PFSK-1 (cell line): ENCODE measurements at regions not wholly inside any gene's neighbourhood (a gene's known extent, or its start where the extent isn't known, plus 50 kb on each side); places are given as distances from the start of the nearest gene placed in this dataset.

Experiments
- FOXP2 ChIP-seq: optimal IDR thresholded peaks from 2 replicates; pipeline ENCODE3; 2011; ENCODE audit warnings: borderline replicate concordance, control low read depth, inconsistent platforms; ENCODE audit not compliant: insufficient read depth; ENCODE audit errors: extremely low read length, extremely low read depth
- POLR2AphosphoS5 ChIP-seq: IDR thresholded peaks from 2 replicates; pipeline ENCODE4 v1.6.1; 2012; ENCODE audit warnings: low read depth, mild to moderate bottlenecking, control low read depth, low read length, moderate library complexity
- REST ChIP-seq, 2 experiments: IDR thresholded peaks; 2 replicates each; pipeline versions ENCODE4 v1.6.1 to v1.8.0; 2011 to 2012; ENCODE audit warnings: low read depth in 2 of 2, low read length in 2 of 2, control low read depth in 1 of 2, inconsistent platforms in 1 of 2, mild to moderate bottlenecking in 1 of 2, moderate library complexity in 1 of 2; ENCODE audit not compliant: insufficient read depth in 1 of 2
- SIN3A ChIP-seq: IDR thresholded peaks from 2 replicates; pipeline ENCODE4 v1.6.1; 2012; ENCODE audit warnings: mild to moderate bottlenecking, low read length, moderate library complexity, borderline replicate concordance; ENCODE audit not compliant: insufficient read depth
- TAF1 ChIP-seq: IDR thresholded peaks from 2 replicates; pipeline ENCODE4 v1.6.1; 2012; ENCODE audit warnings: low read length, control low read depth, borderline replicate concordance; ENCODE audit not compliant: insufficient read depth

GRCh38 chr4:156362581-156362980, 408.9 kb upstream of the CTSO start:
- no peak for TF ChIP-seq SIN3A
- no peak for TF ChIP-seq REST (IDR thresholded peaks at IDR 0.05; ENCODE audit: insufficient read depth in 1 of 2, low read depth in 2 of 2, low read length in 2 of 2)
- TF ChIP-seq FOXP2: no peak
- no peak for TF ChIP-seq TAF1
- TF ChIP-seq POLR2AphosphoS5: no peak

GRCh38 chr4:156347412-156348075, 393.9 kb upstream of the CTSO start:
- TF ChIP-seq REST (IDR thresholded peaks at IDR 0.05; ENCODE audit: insufficient read depth in 1 of 2, low read depth in 2 of 2, low read length in 2 of 2) (no peak), TAF1 (no peak), FOXP2 (no peak), POLR2AphosphoS5 (no peak), SIN3A (no peak)

- TF ChIP-seq TAF1 (no peak), SIN3A (no peak), FOXP2 (no peak), POLR2AphosphoS5 (no peak), REST (IDR thresholded peaks at IDR 0.05; ENCODE audit: insufficient read depth in 1 of 2, low read depth in 2 of 2, low read length in 2 of 2) (no peak)
These were observed 393.3 kb upstream of the CTSO start for GRCh38 chr4:156346959-156347385.

- no peak for TF ChIP-seq POLR2AphosphoS5
These were observed 390.7 kb upstream of the CTSO start for GRCh38 chr4:156344397-156344796.

- TF ChIP-seq TAF1: no peak
These were observed 382.8 kb upstream of the CTSO start for GRCh38 chr4:156336511-156336910.

GRCh38 chr4:156335721-156336120, 382.1 kb upstream of the CTSO start:
- TF ChIP-seq FOXP2 (no peak), POLR2AphosphoS5 (no peak), TAF1 (no peak), REST (IDR thresholded peaks at IDR 0.05; ENCODE audit: insufficient read depth in 1 of 2, low read depth in 2 of 2, low read length in 2 of 2) (no peak), SIN3A (no peak)
